H9 (cell line): ENCODE measurements at regions not wholly inside any gene's neighbourhood (a gene's known extent, or its start where the extent isn't known, plus 50 kb on each side); places are given as distances from the start of the nearest gene placed in this dataset.

Experiments
- DNase-seq: peaks from one replicate; pipeline ENCODE4 v3.0.0-alpha.2; 2017
- H2AFZ ChIP-seq: one replicate; pipeline ENCODE4 v1.6.1; 2013; ENCODE audit warnings: mild to moderate bottlenecking, low read length, control low read depth, moderate library complexity
- H2AK5ac ChIP-seq: 2 replicates; pipeline ENCODE4 v1.6.1; 2013; ENCODE audit warnings: low read length, control low read depth, mixed read lengths; ENCODE audit not compliant: insufficient read length
- H2BK120ac ChIP-seq: one replicate; pipeline ENCODE4 v1.6.1; 2013; ENCODE audit warnings: low read depth, mild to moderate bottlenecking, low read length, control low read depth, inconsistent platforms; ENCODE audit not compliant: poor library complexity, severe bottlenecking
- H2BK12ac ChIP-seq: 2 replicates; pipeline ENCODE4 v1.6.1; 2013; ENCODE audit warnings: low read length, control low read depth, mixed read lengths, low read depth; ENCODE audit not compliant: insufficient read length
- H2BK15ac ChIP-seq: 2 replicates; pipeline ENCODE4 v1.6.1; 2013; ENCODE audit warnings: low read depth, low read length, control low read depth
- H2BK20ac ChIP-seq: one replicate; pipeline ENCODE4 v1.6.1; 2013; ENCODE audit warnings: low read depth, mild to moderate bottlenecking, low read length, control low read depth, inconsistent platforms; ENCODE audit not compliant: poor library complexity, severe bottlenecking
- H2BK5ac ChIP-seq: 2 replicates; pipeline ENCODE4 v1.6.1; 2013; ENCODE audit warnings: low read length, control low read depth, mixed read lengths; ENCODE audit not compliant: insufficient read length
- H3K14ac ChIP-seq: 2 replicates; pipeline ENCODE4 v1.6.1; 2013; ENCODE audit warnings: low read length, control low read depth; ENCODE audit not compliant: insufficient read depth
- H3K18ac ChIP-seq: 2 replicates; pipeline ENCODE4 v1.6.1; 2013; ENCODE audit warnings: low read depth, mild to moderate bottlenecking, mixed read lengths, low read length, control low read depth; ENCODE audit not compliant: insufficient read length
- H3K23ac ChIP-seq: 2 replicates; pipeline ENCODE4 v1.6.1; 2013; ENCODE audit warnings: low read length, control low read depth, mixed read lengths, low read depth; ENCODE audit not compliant: insufficient read length
- H3K23me2 ChIP-seq: 2 replicates; pipeline ENCODE4 v1.6.1; 2013; ENCODE audit warnings: low read depth, mild to moderate bottlenecking, mixed read lengths, low read length, control low read depth; ENCODE audit not compliant: insufficient read length, poor library complexity, severe bottlenecking
- H3K27ac ChIP-seq: 2 replicates; pipeline ENCODE4 v1.5.1; 2013; ENCODE audit warnings: low read length, control low read depth, mixed read lengths, low read depth; ENCODE audit not compliant: insufficient read length
- H3K27me3 ChIP-seq: 2 replicates; pipeline ENCODE4 v1.6.1; 2013; ENCODE audit warnings: low read length, control low read depth, inconsistent platforms; ENCODE audit not compliant: insufficient read depth
- H3K4ac ChIP-seq: 2 replicates; pipeline ENCODE4 v1.6.1; 2013; ENCODE audit warnings: low read depth, mild to moderate bottlenecking, control low read depth, inconsistent platforms, low read length, moderate library complexity
- H3K4me1 ChIP-seq: 2 replicates; pipeline ENCODE4 v1.6.1; 2013; ENCODE audit warnings: low read length, control low read depth, inconsistent platforms; ENCODE audit not compliant: insufficient read depth
- H3K4me2 ChIP-seq: 2 replicates; pipeline ENCODE4 v1.6.1; 2013; ENCODE audit warnings: low read length, control low read depth, mixed read lengths; ENCODE audit not compliant: insufficient read length, insufficient read depth
- H3K56ac ChIP-seq: 2 replicates; pipeline ENCODE4 v1.6.1; 2013; ENCODE audit warnings: low read depth, mild to moderate bottlenecking, mixed read lengths, low read length, control low read depth; ENCODE audit not compliant: insufficient read length
- H3K79me1 ChIP-seq: 2 replicates; pipeline ENCODE4 v1.6.1; 2013; ENCODE audit warnings: low read depth, mild to moderate bottlenecking, moderate library complexity, low read length, control low read depth, inconsistent platforms; ENCODE audit not compliant: insufficient read depth, poor library complexity, severe bottlenecking
- H3K79me2 ChIP-seq: 2 replicates; pipeline ENCODE4 v1.6.1; 2013; ENCODE audit warnings: low read length, control low read depth, inconsistent platforms; ENCODE audit not compliant: insufficient read depth
- H3K9ac ChIP-seq: 2 replicates; pipeline ENCODE4 v1.6.1; 2013; ENCODE audit warnings: low read length, control low read depth, mixed read lengths; ENCODE audit not compliant: insufficient read length; ENCODE audit errors: extremely low read depth
- H3K9me3 ChIP-seq: one replicate; pipeline ENCODE4 v1.6.1; 2013; ENCODE audit warnings: low read depth, low read length, inconsistent platforms; ENCODE audit not compliant: control insufficient read depth
- H3T11ph ChIP-seq: one replicate; pipeline ENCODE4 v1.6.1; 2013; ENCODE audit warnings: mild to moderate bottlenecking, low read length, control low read depth, inconsistent platforms
- H4K20me1 ChIP-seq: one replicate; pipeline ENCODE4 v1.6.1; 2013; ENCODE audit not compliant: control insufficient read depth, insufficient read length, insufficient read depth
- H4K5ac ChIP-seq: 2 replicates; pipeline ENCODE4 v1.6.1; 2013; ENCODE audit warnings: low read depth, mild to moderate bottlenecking, mixed read lengths, low read length, control low read depth; ENCODE audit not compliant: insufficient read length
- H4K8ac ChIP-seq: replicated peaks from 2 replicates; pipeline ENCODE4 v1.6.1; 2013; ENCODE audit warnings: low read length, control low read depth, mixed read lengths, low read depth; ENCODE audit not compliant: insufficient read length
- H4K91ac ChIP-seq: 2 replicates; pipeline ENCODE4 v1.6.1; 2013; ENCODE audit warnings: low read depth, mild to moderate bottlenecking, moderate library complexity, mixed read lengths, low read length, control low read depth; ENCODE audit not compliant: insufficient read length
- H3K27ac Mint-ChIP-seq, 3 experiments: 2 replicates in 2 of 3; 3 replicates in 1 of 3; pipeline ENCODE4 v1.8.0; 2020 to 2021; ENCODE audit warnings: mixed read lengths in 3 of 3, mild to moderate bottlenecking in 1 of 3, moderate library complexity in 1 of 3
- H3K27me3 Mint-ChIP-seq: 2 replicates; pipeline ENCODE4 v1.8.0; 2021; ENCODE audit warnings: low read depth, mild to moderate bottlenecking, moderate library complexity, mixed read lengths
- H3K36me3 Mint-ChIP-seq, 3 experiments: 2 replicates in 2 of 3; 3 replicates in 1 of 3; pipeline ENCODE4 v1.8.0; 2020 to 2021; ENCODE audit warnings: low read depth in 3 of 3, mixed read lengths in 3 of 3; ENCODE audit not compliant: insufficient read depth in 1 of 3
- H3K4me1 Mint-ChIP-seq, 2 experiments: 2 replicates each; pipeline ENCODE4 v1.8.0; 2020; ENCODE audit warnings: mixed read lengths in 2 of 2
- H3K4me3 Mint-ChIP-seq, 2 experiments: 2 replicates in 1 of 2; 3 replicates in 1 of 2; pipeline ENCODE4 v1.8.0; 2020 to 2021; ENCODE audit warnings: mild to moderate bottlenecking in 2 of 2, mixed read lengths in 2 of 2, moderate library complexity in 1 of 2
- H3K9me3 Mint-ChIP-seq, 2 experiments: 2 replicates in 1 of 2; 3 replicates in 1 of 2; pipeline ENCODE4 v1.8.0; 2020; ENCODE audit warnings: mild to moderate bottlenecking in 2 of 2, mixed read lengths in 2 of 2, moderate library complexity in 1 of 2
- CTCF ChIP-seq: fragments of 200-600 bp; sonication (generic); conservative IDR thresholded peaks from 3 replicates; pipeline ENCODE4 v1.8.0; 2021; ENCODE audit warnings: antibody characterized with exemption, mild to moderate bottlenecking
- WGBS: extraction: QIAGEN DNeasy Blood & Tissue Kit; methylation state at CpG from one replicate; pipeline ENCODE4 v1.1.7; 2013; ENCODE audit warnings: missing lambda C conversion rate, low lambda C conversion rate, mixed read lengths; ENCODE audit not compliant: insufficient read length; ENCODE audit errors: extremely low coverage; 5-methylcytosine and 5-hydroxymethylcytosine counted together

- no peaks in the 10 kb centered on the region; the same call in 1 of the 2 replicates for H3K4me1 ChIP-seq
- no peak overlapping the region for H3K23ac ChIP-seq
- H2AFZ ChIP-seq, result no peak overlapping the region
- H3K23me2 ChIP-seq, result no peaks in the 10 kb centered on the region
- H3K9me3 ChIP-seq, result no peaks in the 10 kb centered on the region
- no peak overlapping the region for H3K4ac ChIP-seq
- H2BK15ac ChIP-seq, result no peak overlapping the region
- H3K79me1 ChIP-seq, result no peaks in the 10 kb centered on the region
- no peak overlapping the region for H3K18ac ChIP-seq
- DNase-seq, result no peak
- H2BK12ac ChIP-seq, result no peak overlapping the region
- H4K20me1 ChIP-seq, result no peaks in the 10 kb centered on the region
- no peak overlapping the region for H4K8ac ChIP-seq
- H3T11ph ChIP-seq, result no peak overlapping the region
- Mint-ChIP-seq H3K27me3 (no peaks in the 10 kb centered on the region), H3K27ac (no peak overlapping the region), H3K9me3 (peaks cover 0 to 6% of the 10 kb centered on the region in 2 experiments; a peak in 2 of 5 replicates), H3K36me3 (peaks cover 0 to 2% (median 0%) of the 10 kb centered on the region in 3 experiments; a peak in 1 of 7 replicates), H3K4me3 (no peak overlapping the region), H3K4me1 (peaks cover 14 to 24% of the 10 kb centered on the region in 2 experiments)
- no peak overlapping the region for H2BK120ac ChIP-seq
- H4K5ac ChIP-seq, result no peak overlapping the region
- no peak overlapping the region for H3K56ac ChIP-seq
- H2AK5ac ChIP-seq, result no peak overlapping the region
- H2BK5ac ChIP-seq, result no peak overlapping the region
- H3K14ac ChIP-seq, result no peak overlapping the region
- H2BK20ac ChIP-seq, result no peak overlapping the region
- WGBS, result no CpG with 5 or more reads among the region's 1 CpG
- H4K91ac ChIP-seq, result no peak overlapping the region
- H3K27ac ChIP-seq, result no peak overlapping the region
- H3K9ac ChIP-seq, result no peak overlapping the region
- TF ChIP-seq CTCF, result no peak
- H3K27me3 ChIP-seq, result no peaks in the 10 kb centered on the region
- H3K79me2 ChIP-seq, result no peaks in the 10 kb centered on the region
- no peak overlapping the region for H3K4me2 ChIP-seq
Observed at GRCh38 chr15:92846741-92847140, 53.4 kb upstream of the CHD2 start.
